K562 (cell line): ENCODE measurements at regions not wholly inside any gene's neighbourhood (a gene's known extent, or its start where the extent isn't known, plus 50 kb on each side); places are given as distances from the start of the nearest gene placed in this dataset.

Experiments used
- ATAC-seq: fragments of 200-7000 bp; cut with Tn5 transposase; 3 replicates; pipeline ENCODE4 v1.9.1; 2020; ENCODE audit warnings: moderate library complexity
- BruUV-seq: library from RNA; stranded (reverse); fragments of 400-500 nt; replicated peaks from 2 replicates; lab custom pipeline; 2021; lab: Mats Ljungman, UMichigan
- CTCF ChIA-PET: fragments of 300-600 bp; formaldehyde crosslinking; extraction: SDS; loops from one replicate; lab custom pipeline; 2021; ENCODE audit warnings: low intra/inter-chr PET ratio; lab: Yijun Ruan, JAX
- POLR2A ChIA-PET: fragments of 300-600, 350-650 bp; sonication (Branson Sonifier 250); formaldehyde crosslinking; extraction: SDS; loops from one replicate; lab custom pipeline; 2021; ENCODE audit warnings: antibody characterized with exemption, inconsistent platforms; lab: Yijun Ruan, JAX
- DNase-seq, 4 experiments: peaks; one replicate each; pipeline versions ENCODE4 v3.0.0 to v3.0.0-alpha.2; 2011 to 2018; ENCODE audit warnings: low spot score in 3 of 4, mixed read lengths in 3 of 4; ENCODE audit errors: extremely low read depth in 1 of 4
- FAIRE-seq: peaks from 2 replicates; lab custom pipeline; 2011; peaks lifted over from hg19 to GRCh38; lab: Jason Lieb, UNC
- H2AFZ ChIP-seq: 2 replicates; pipeline ENCODE4 v1.6.0; 2011; ENCODE audit warnings: low read depth, low read length, control low read depth, inconsistent platforms
- H3K27ac ChIP-seq: fragments of 200-600 bp; 3 replicates; pipeline ENCODE4 v1.8.0; 2011; ENCODE audit warnings: low read depth, mild to moderate bottlenecking, control low read depth, inconsistent platforms, low read length, moderate library complexity, mixed read lengths; ENCODE audit errors: extremely low read depth
- H3K27me3 ChIP-seq, 2 experiments: fragments of 300-600 bp in 1 of 2; 2 replicates in 1 of 2; 3 replicates in 1 of 2; pipeline versions ENCODE4 v1.6.0 to v1.8.0; 2011; ENCODE audit warnings: inconsistent platforms in 2 of 2, low read length in 2 of 2, mild to moderate bottlenecking in 1 of 2, mixed read lengths in 1 of 2, moderate library complexity in 1 of 2; ENCODE audit not compliant: control insufficient read depth in 2 of 2, insufficient read depth in 2 of 2
- H3K36me3 ChIP-seq: fragments of 300-600 bp; 3 replicates; pipeline ENCODE4 v1.8.0; 2011; ENCODE audit warnings: mild to moderate bottlenecking, low read length, inconsistent platforms; ENCODE audit not compliant: control insufficient read depth, insufficient read depth
- H3K4me1 ChIP-seq, 2 experiments: fragments of 200-600 bp in 1 of 2; replicated peaks in 1 of 2; 2 replicates in 1 of 2; 3 replicates in 1 of 2; pipeline versions ENCODE4 v1.5.1 to v1.8.0; 2011; ENCODE audit warnings: inconsistent platforms in 2 of 2, low read length in 2 of 2, mild to moderate bottlenecking in 1 of 2, mixed read lengths in 1 of 2, moderate library complexity in 1 of 2; ENCODE audit not compliant: control insufficient read depth in 2 of 2, insufficient read depth in 2 of 2
- H3K4me2 ChIP-seq: 2 replicates; pipeline ENCODE4 v1.6.1; 2011; ENCODE audit warnings: low read length, control low read depth, inconsistent platforms, mixed read lengths; ENCODE audit not compliant: insufficient read depth
- H3K4me3 ChIP-seq: fragments of 200-600 bp; sonication (generic), shearing (Covaris generic); 2 replicates; pipeline ENCODE4 v1.5.1; 2016; ENCODE audit warnings: control low read depth, inconsistent platforms
- H3K79me2 ChIP-seq: fragments of 200-600 bp; 3 replicates; pipeline ENCODE4 v1.8.0; 2011; ENCODE audit warnings: low read length, inconsistent platforms; ENCODE audit not compliant: control insufficient read depth, insufficient read depth
- H3K9ac ChIP-seq, 2 experiments: 2 replicates each; pipeline versions ENCODE4 v1.6.0 to v1.6.1; 2011; ENCODE audit warnings: low read depth in 2 of 2, low read length in 2 of 2, control low read depth in 1 of 2, inconsistent platforms in 1 of 2, mild to moderate bottlenecking in 1 of 2, mixed read lengths in 1 of 2; ENCODE audit not compliant: insufficient read depth in 1 of 2
- H3K9me1 ChIP-seq: one replicate; pipeline ENCODE4 v1.6.0; 2011; ENCODE audit warnings: inconsistent platforms, mild to moderate bottlenecking, low read length, moderate library complexity; ENCODE audit not compliant: control insufficient read depth, insufficient read depth
- H3K9me3 ChIP-seq: replicated peaks from 2 replicates; pipeline ENCODE4 v1.5.1; 2011; ENCODE audit warnings: low read depth, low read length, inconsistent platforms; ENCODE audit not compliant: control insufficient read depth, insufficient read depth
- H4K20me1 ChIP-seq: replicated peaks from 2 replicates; pipeline ENCODE4 v1.6.1; 2011; ENCODE audit warnings: low read length, inconsistent platforms, mixed read lengths; ENCODE audit not compliant: control insufficient read depth, insufficient read depth
- ATF3 ChIP-seq, 2 experiments: fragments of 450-650 bp in 1 of 2; sonication (generic) in 1 of 2; formaldehyde crosslinking in 1 of 2; IDR thresholded peaks in 1 of 2; conservative IDR thresholded peaks in 1 of 2; 2 replicates each; pipeline versions ENCODE4 v1.6.1 to v1.8.1; 2016 to 2023; ENCODE audit warnings: mild to moderate bottlenecking in 2 of 2, moderate library complexity in 2 of 2, inconsistent platforms in 1 of 2, missing genetic modification reagents in 1 of 2
- ATF7 ChIP-seq: fragments of 450-650 bp; IDR thresholded peaks from 2 replicates; pipeline ENCODE4 v1.7.1; 2014; ENCODE audit warnings: mild to moderate bottlenecking, moderate library complexity
- C11orf30 ChIP-seq: fragments of 450-650 bp; IDR thresholded peaks from 2 replicates; pipeline ENCODE4 v1.6.1; 2016; ENCODE audit warnings: low read depth, mild to moderate bottlenecking
- CBFB ChIP-seq: sonication (generic); formaldehyde crosslinking; IDR thresholded peaks from 2 replicates; pipeline ENCODE4 v1.4.0; 2020; ENCODE audit warnings: mild to moderate bottlenecking, missing genetic modification reagents
- CEBPB ChIP-seq: fragments of 450-650 bp; IDR thresholded peaks from 2 replicates; pipeline ENCODE4 v1.6.1; 2016; ENCODE audit warnings: missing genetic modification characterization, missing compliant biosample characterization
- EP300 ChIP-seq: IDR thresholded peaks from 2 replicates; pipeline ENCODE4 v1.6.1; 2012; ENCODE audit warnings: low read length, improper control_type of control experiment
- FOSL1 ChIP-seq: fragments of 200-800 bp; sonication (Bioruptor generic); conservative IDR thresholded peaks from 2 replicates; pipeline ENCODE4 v1.6.1; 2016; ENCODE audit warnings: missing genetic modification characterization, missing compliant biosample characterization
- FOXJ2 ChIP-seq: fragments of 200-800 bp; sonication (Bioruptor generic); IDR thresholded peaks from 2 replicates; pipeline ENCODE4 v1.6.1; 2016; ENCODE audit warnings: missing genetic modification characterization, missing compliant biosample characterization
- NFRKB ChIP-seq: fragments of 450-650 bp; IDR thresholded peaks from 2 replicates; pipeline ENCODE4 v1.6.1; 2016; ENCODE audit warnings: low read depth
- PHF20 ChIP-seq: fragments of 450-650 bp; IDR thresholded peaks from 2 replicates; pipeline ENCODE4 v1.6.1; 2018; ENCODE audit not compliant: partially characterized antibody
- POLR2H ChIP-seq: IDR thresholded peaks from 2 replicates; pipeline ENCODE4 v1.6.1; 2016; ENCODE audit warnings: missing genetic modification characterization, low read depth, mild to moderate bottlenecking, control low read depth, missing compliant biosample characterization, moderate library complexity
- RBM25 ChIP-seq: fragments of 200-400 bp; formaldehyde crosslinking; IDR thresholded peaks from 2 replicates; pipeline ENCODE4 v1.6.1; 2018; ENCODE audit warnings: low read length, low read depth, moderate library complexity; ENCODE audit not compliant: severe bottlenecking
- SOX6 ChIP-seq: fragments of 450-650 bp; IDR thresholded peaks from 2 replicates; pipeline ENCODE4 v1.6.1; 2014; ENCODE audit warnings: mild to moderate bottlenecking
- TARDBP ChIP-seq: fragments of 450-650 bp; IDR thresholded peaks from 2 replicates; pipeline ENCODE4 v1.6.1; 2016
- TRIM24 ChIP-seq, 2 experiments: fragments of 450-650 bp; IDR thresholded peaks; 2 replicates each; pipeline ENCODE4 v1.6.1; 2016
- U2AF1 ChIP-seq: fragments of 200-400 bp; formaldehyde crosslinking; optimal IDR thresholded peaks from 2 replicates; pipeline ENCODE3; 2017; ENCODE audit warnings: mild to moderate bottlenecking, low read depth, low read length, moderate library complexity
- ZNF274 ChIP-seq: IDR thresholded peaks from 2 replicates; pipeline ENCODE4 v1.6.1; 2011; ENCODE audit warnings: low read depth, mild to moderate bottlenecking, low read length, moderate library complexity, borderline replicate concordance
- ZNF316 ChIP-seq: fragments of 450-650 bp; IDR thresholded peaks from 2 replicates; pipeline ENCODE4 v1.6.1; 2016
- ZNF347 ChIP-seq: fragments of 450-650 bp; formaldehyde crosslinking; IDR thresholded peaks from 2 replicates; pipeline ENCODE4 v1.4.0; 2020; ENCODE audit warnings: low read depth, mild to moderate bottlenecking, moderate library complexity
- ZNF589 ChIP-seq: fragments of 200-800 bp; sonication (Bioruptor generic); IDR thresholded peaks from 2 replicates; pipeline ENCODE4 v1.6.1; 2016; ENCODE audit warnings: low read depth, missing genetic modification characterization, missing compliant biosample characterization
- ZNF740 ChIP-seq, 3 experiments: fragments of 200-800 bp in 1 of 3; sonication (Bioruptor generic) in 1 of 3; sonication (generic) in 1 of 3; formaldehyde crosslinking in 1 of 3; IDR thresholded peaks; 2 replicates each; pipeline versions ENCODE4 v1.6.1 to v1.8.0; 2016 to 2022; ENCODE audit warnings: mild to moderate bottlenecking in 2 of 3, missing compliant biosample characterization in 2 of 3, missing genetic modification characterization in 2 of 3, missing genetic modification reagents in 1 of 3
- ZSCAN32 ChIP-seq: fragments of 450-650 bp; formaldehyde crosslinking; IDR thresholded peaks from 2 replicates; pipeline ENCODE4 v1.4.0; 2020; ENCODE audit warnings: mild to moderate bottlenecking, moderate library complexity
- WGBS: fragments of 100-300 bp; shearing (Covaris generic); methylation state at CpG from one replicate; pipeline ENCODE4 v1.1.6; 2016; ENCODE audit warnings: low coverage, mixed read lengths; ENCODE audit not compliant: insufficient coverage; ENCODE audit errors: missing lambda C conversion rate; 5-methylcytosine and 5-hydroxymethylcytosine counted together
- in situ Hi-C: fragments of 300-500 bp; cut with MboI; formaldehyde crosslinking; loops from 4 replicates; pipeline ENCODE4 v1.15.0; 2018; ENCODE audit warnings: inconsistent platforms, mixed read lengths
- intact Hi-C: fragments of 100-400 bp; cut with micrococcal nuclease; formaldehyde crosslinking; loops from 2 replicates; pipeline ENCODE4 v1.14.2; 2022

- 13% methylated on average over 1 of the region's 1 CpG for WGBS
- ATAC-seq (peak; percentile 90), DNase-seq (no peak), FAIRE-seq (no peak)
- Histone ChIP-seq H2AFZ (no peak overlapping the region), H3K9ac (no peak overlapping the region), H3K4me2 (no peak overlapping the region), H3K27me3 (no peaks in the 10 kb centered on the region), H3K9me1 (no peaks in the 10 kb centered on the region), H3K4me1 (peaks cover 0 to 15% of the 10 kb centered on the region in 2 experiments; a peak in 3 of 5 replicates), H3K27ac (no peak overlapping the region; the same call in 2 of the 3 replicates), H3K79me2 (no peaks in the 10 kb centered on the region), H3K9me3 (no peaks in the 10 kb centered on the region), H3K4me3 (no peak overlapping the region), H4K20me1 (no peaks in the 10 kb centered on the region), H3K36me3 (no peaks in the 10 kb centered on the region)
- POLR2A ChIA-PET = interaction anchor here (1.0 kb wide), 1 partner anchor 13 kb away, joined by 3 read pairs; no protein-coding TSS in a partner anchor
- CTCF ChIA-PET = no interaction called here
- in situ Hi-C loops (no loop called here), intact Hi-C loops (no loop called here)
- BruUV-seq = no TSS peak
- no peak for TF ChIP-seq ZNF274
- TF ChIP-seq ZNF740 (CRISPR knock-in tag; IDR thresholded peaks at IDR 0.05) = no peak
- peak in 1 of 2 experiments; percentile 12; a peak in 1 of 4 replicates for TF ChIP-seq ZNF740 (tag; IDR thresholded peaks at IDR 0.05)
- no peak for TF ChIP-seq U2AF1
- TF ChIP-seq ATF7 = peak; percentile 81
- TF ChIP-seq RBM25 = peak; percentile 6
- no peak for TF ChIP-seq TARDBP
- TF ChIP-seq ZNF589 = peak; percentile 59; the same call in 1 of the 2 replicates
- peak; percentile 16; the same call in 1 of the 2 replicates for TF ChIP-seq ZNF316
- TF ChIP-seq ATF3 (IDR thresholded peaks at IDR 0.05) = peak; percentile 90
- no peak for TF ChIP-seq ATF3 (CRISPR knock-in tag; conservative IDR thresholded peaks at IDR 0.05)
- no peak for TF ChIP-seq ZNF347
- no peak for TF ChIP-seq PHF20
- peak; percentile 58 to 60; a peak in 2 of 4 replicates for TF ChIP-seq TRIM24 (IDR thresholded peaks at IDR 0.05)
- TF ChIP-seq C11orf30 = peak; percentile 27; the same call in 1 of the 2 replicates
- peak; percentile 29; the same call in 1 of the 2 replicates for TF ChIP-seq CEBPB (tag)
- peak; percentile 17; the same call in 1 of the 2 replicates for TF ChIP-seq FOXJ2 (tag)
- peak; percentile 73; the same call in 1 of the 2 replicates for TF ChIP-seq ZSCAN32 (CRISPR knock-in tag)
- TF ChIP-seq POLR2H = peak; percentile 66
- TF ChIP-seq FOSL1 (tag) = 0 out of 2 replicates have a peak, but pooled peaks have one; percentile 26
- peak; percentile 52; the same call in 1 of the 2 replicates for TF ChIP-seq SOX6
- TF ChIP-seq EP300 = peak; percentile 44; the same call in 1 of the 2 replicates
- TF ChIP-seq NFRKB = peak; percentile 38; the same call in 1 of the 2 replicates
- TF ChIP-seq CBFB (CRISPR knock-in tag) = no peak
Observed at GRCh38 chrX:65879977-65880799, 159.7 kb downstream of the VSIG4 start.
